Activated CD8-positive, alpha-beta T cell treated with anti-CD3 and anti-CD28 coated beads for 36 hours (primary cell): ENCODE measurements at regions not wholly inside any gene's neighbourhood (a gene's known extent, or its start where the extent isn't known, plus 50 kb on each side); places are given as distances from the start of the nearest gene placed in this dataset.

Experiments used
- ATAC-seq: fragments of 200-7000 bp; cut with Tn5 transposase; one replicate; pipeline ENCODE4 v1.10.0; 2021; ENCODE audit warnings: mild to moderate bottlenecking, moderate library complexity
- CTCF ChIA-PET: fragments of 350-600 bp; sonication (Branson Sonifier 250); formaldehyde crosslinking; loops from one replicate; lab custom pipeline; 2021; ENCODE audit warnings: antibody characterized with exemption; lab: Charles Lee
- POLR2A ChIA-PET: fragments of 350-600 bp; sonication (Branson Sonifier 250); formaldehyde crosslinking; loops from one replicate; lab custom pipeline; 2021; ENCODE audit warnings: antibody characterized with exemption; lab: Charles Lee
- DNase-seq: peaks from one replicate; pipeline ENCODE4 v3.0.0-alpha.2; 2020
- H3K27ac Mint-ChIP-seq: one replicate; pipeline ENCODE4 v1.8.0; 2021; ENCODE audit warnings: mild to moderate bottlenecking, mixed read lengths
- H3K27me3 Mint-ChIP-seq: one replicate; pipeline ENCODE4 v1.8.0; 2021; ENCODE audit warnings: mixed read lengths
- H3K36me3 Mint-ChIP-seq: one replicate; pipeline ENCODE4 v1.8.0; 2021; ENCODE audit warnings: low read depth, mixed read lengths
- H3K4me1 Mint-ChIP-seq: one replicate; pipeline ENCODE4 v1.8.0; 2021; ENCODE audit warnings: low read depth, mixed read lengths
- H3K4me3 Mint-ChIP-seq: one replicate; pipeline ENCODE4 v1.8.0; 2021; ENCODE audit warnings: mild to moderate bottlenecking, moderate library complexity, mixed read lengths
- H3K9me3 Mint-ChIP-seq: one replicate; pipeline ENCODE4 v1.8.0; 2021; ENCODE audit warnings: mixed read lengths
- CTCF ChIP-seq: fragments of 200-600 bp; IDR thresholded peaks from one replicate; pipeline ENCODE4 v1.8.0; 2022; ENCODE audit warnings: antibody characterized with exemption, mild to moderate bottlenecking
- intact Hi-C: fragments of 100-400 bp; cut with micrococcal nuclease; formaldehyde crosslinking; loops from one replicate; pipeline ENCODE4 v1.10.0; 2022

DNA sequence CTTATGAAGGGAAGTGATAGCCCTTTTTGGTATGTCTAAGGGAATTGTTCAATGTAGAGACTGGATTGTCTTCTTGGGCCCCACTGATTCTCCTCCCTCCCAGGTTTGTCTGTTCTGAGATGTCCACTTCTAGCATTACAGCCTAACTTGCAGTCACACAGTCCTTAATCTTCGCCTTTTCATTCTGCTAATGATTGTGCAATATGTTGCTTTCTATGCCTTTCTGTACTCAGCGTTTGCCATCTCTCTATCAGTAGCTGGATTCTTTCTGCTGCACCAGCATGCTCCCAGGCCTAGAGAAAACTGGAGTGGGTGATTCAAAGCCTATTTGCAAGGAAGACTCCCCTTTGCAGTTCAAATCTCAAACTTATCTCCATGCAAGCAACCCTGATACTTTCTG, 307.5 kb upstream of the DACH1 start:
- TF ChIP-seq CTCF, result no peak
- no peaks in the 10 kb centered on the region for H3K4me1 Mint-ChIP-seq
- no peaks in the 10 kb centered on the region for H3K27me3 Mint-ChIP-seq
- no peak overlapping the region for H3K27ac Mint-ChIP-seq
- intact Hi-C loops, result no loop called here
- no peak overlapping the region for H3K4me3 Mint-ChIP-seq
- H3K36me3 Mint-ChIP-seq, result no peaks in the 10 kb centered on the region
- CTCF ChIA-PET, result no interaction called here
- no peak for DNase-seq
- peaks cover 2% of the 10 kb centered on the region for H3K9me3 Mint-ChIP-seq
- POLR2A ChIA-PET, result no interaction called here
- ATAC-seq, result no peak

- intact Hi-C loops, result no loop called here
- CTCF ChIA-PET, result no interaction called here
- H3K27ac Mint-ChIP-seq, result no peak overlapping the region
- H3K4me1 Mint-ChIP-seq, result no peaks in the 10 kb centered on the region
- no peak for TF ChIP-seq CTCF
- ATAC-seq, result no peak
- no peaks in the 10 kb centered on the region for H3K36me3 Mint-ChIP-seq
- no peaks in the 10 kb centered on the region for H3K9me3 Mint-ChIP-seq
- H3K4me3 Mint-ChIP-seq, result no peak overlapping the region
- H3K27me3 Mint-ChIP-seq, result no peaks in the 10 kb centered on the region
- POLR2A ChIA-PET, result no interaction called here
- no peak for DNase-seq
Measured at GRCh38 chr13:72170571-72170970, 303.6 kb upstream of the DACH1 start.

DNA sequence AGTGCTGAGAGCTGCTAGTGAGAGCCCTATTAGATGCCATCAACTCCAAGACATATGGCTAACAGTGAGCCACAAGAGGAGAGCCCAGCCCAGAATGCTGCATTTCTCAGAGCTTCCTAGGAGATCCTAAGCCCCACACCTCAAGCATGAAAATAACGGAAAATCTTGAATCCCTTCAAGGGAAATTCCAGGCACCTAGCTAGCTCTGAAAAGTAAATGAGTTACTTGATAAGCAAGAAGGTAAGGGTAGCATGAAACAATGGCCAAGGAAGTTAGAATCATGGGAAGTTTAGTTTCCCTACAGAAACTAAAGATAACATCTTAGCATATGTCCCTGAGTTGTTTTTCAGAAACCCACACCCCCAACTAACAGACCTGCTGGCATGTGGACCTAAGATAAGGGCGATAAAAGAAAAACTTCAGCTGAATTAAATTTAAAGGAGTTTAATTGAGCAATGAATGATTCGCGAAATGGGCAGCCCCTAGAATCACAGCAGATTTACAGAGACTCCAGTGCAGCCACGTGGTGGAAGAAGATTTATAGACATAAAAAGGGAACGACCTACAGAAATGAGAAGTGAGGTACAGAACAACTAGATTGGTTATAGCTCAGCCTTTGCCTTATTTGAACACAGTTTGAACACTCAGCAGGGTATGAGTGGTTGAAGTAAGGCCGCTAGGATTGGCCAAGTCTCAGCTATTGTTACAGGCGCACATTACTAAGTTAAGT, 301.3 kb upstream of the DACH1 start:
- Mint-ChIP-seq H3K4me3 (no peak overlapping the region), H3K9me3 (no peaks in the 10 kb centered on the region), H3K27ac (no peak overlapping the region), H3K36me3 (no peaks in the 10 kb centered on the region), H3K4me1 (no peaks in the 10 kb centered on the region), H3K27me3 (no peaks in the 10 kb centered on the region)
- TF ChIP-seq CTCF, result no peak
- ChIA-PET POLR2A (no interaction called here), CTCF (interaction anchor here (0.7 kb wide), 1 partner anchor 18 kb away, joined by 3 read pairs; no protein-coding TSS in a partner anchor)
- DNase-seq (no peak), ATAC-seq (no peak)
- intact Hi-C loops, result no loop called here

GRCh38 chr13:72166102-72166650, 299.2 kb upstream of the DACH1 start:
- Mint-ChIP-seq H3K27me3 (no peaks in the 10 kb centered on the region), H3K4me3 (no peak overlapping the region), H3K4me1 (no peaks in the 10 kb centered on the region), H3K9me3 (no peaks in the 10 kb centered on the region), H3K27ac (no peak overlapping the region), H3K36me3 (no peaks in the 10 kb centered on the region)
- ATAC-seq, result no peak
- intact Hi-C loops, result no loop called here
- DNase-seq, result no peak
- TF ChIP-seq CTCF, result no peak
- CTCF ChIA-PET, result no interaction called here
- POLR2A ChIA-PET, result no interaction called here

- H3K27ac Mint-ChIP-seq, result no peak overlapping the region
- H3K4me3 Mint-ChIP-seq, result no peak overlapping the region
- no peaks in the 10 kb centered on the region for H3K4me1 Mint-ChIP-seq
- TF ChIP-seq CTCF, result no peak
- ATAC-seq, result no peak
- H3K27me3 Mint-ChIP-seq, result no peaks in the 10 kb centered on the region
- ChIA-PET CTCF (no interaction called here), POLR2A (no interaction called here)
- H3K9me3 Mint-ChIP-seq, result no peaks in the 10 kb centered on the region
- no peaks in the 10 kb centered on the region for H3K36me3 Mint-ChIP-seq
- intact Hi-C loops, result no loop called here
- no peak for DNase-seq
Measured at GRCh38 chr13:72165276-72165675, 298.3 kb upstream of the DACH1 start.
